B cell (primary cell): ENCODE measurements at regions not wholly inside any gene's neighbourhood (a gene's known extent, or its start where the extent isn't known, plus 50 kb on each side); places are given as distances from the start of the nearest gene placed in this dataset.

Experiments used
- ATAC-seq: fragments of 200-7000 bp; cut with Tn5 transposase; one replicate; pipeline ENCODE4 v1.10.0; 2021; ENCODE audit warnings: low read depth, mild to moderate bottlenecking, moderate number of reproducible peaks, moderate library complexity
- CTCF ChIA-PET: fragments of 350-600 bp; sonication (Branson Sonifier 250); formaldehyde crosslinking; loops from one replicate; lab custom pipeline; 2021; ENCODE audit warnings: antibody characterized with exemption, inconsistent platforms; lab: Charles Lee
- POLR2A ChIA-PET: fragments of 350-600 bp; sonication (Branson Sonifier 250); formaldehyde crosslinking; loops from one replicate; lab custom pipeline; 2021; ENCODE audit warnings: antibody characterized with exemption; lab: Charles Lee
- DNase-seq: peaks from one replicate; pipeline ENCODE4 v3.0.0; 2013
- H2AFZ ChIP-seq: 2 replicates; pipeline ENCODE4 v1.6.1; 2012; ENCODE audit warnings: mild to moderate bottlenecking, low read depth, low read length; ENCODE audit not compliant: insufficient read depth, poor library complexity, severe bottlenecking
- H3K27ac ChIP-seq, 2 donors: 1 replicate in 1 of 2; 2 replicates in 1 of 2; pipeline ENCODE4 v1.5.1; 2012 to 2013; ENCODE audit warnings: low read length in 2 of 2, mild to moderate bottlenecking in 2 of 2, moderate library complexity in 1 of 2
- H3K27me3 ChIP-seq, 4 experiments: fragments of 200-600 bp in 1 of 4; sonication (generic) in 1 of 4; replicated peaks in 1 of 4; 1 replicate in 2 of 4; 2 replicates in 2 of 4; pipeline versions ENCODE4 v1.6.1 to v1.7.0; 2013 to 2016; ENCODE audit warnings: low read length in 3 of 4, mild to moderate bottlenecking in 2 of 4, mixed read lengths in 1 of 4, moderate library complexity in 1 of 4; ENCODE audit not compliant: insufficient read depth in 4 of 4, control insufficient read depth in 3 of 4; ENCODE audit errors: control extremely low read depth in 1 of 4
- H3K36me3 ChIP-seq, 2 experiments: replicated peaks in 1 of 2; 1 replicate in 1 of 2; 2 replicates in 1 of 2; pipeline versions ENCODE4 v1.6.1 to v1.7.1; 2013; ENCODE audit warnings: low read length in 1 of 2; ENCODE audit not compliant: insufficient read depth in 2 of 2, control insufficient read depth in 1 of 2; ENCODE audit errors: control extremely low read depth in 1 of 2, extremely low read depth in 1 of 2
- H3K4me1 ChIP-seq, 2 donors: fragments of 200-600 bp in 1 of 2; sonication (generic) in 1 of 2; 1 replicate in 1 of 2; 2 replicates in 1 of 2; pipeline versions ENCODE4 v1.5.1 to v1.6.1; 2013 to 2017; ENCODE audit warnings: low read length in 2 of 2; ENCODE audit not compliant: control insufficient read depth in 2 of 2, insufficient read depth in 2 of 2
- H3K4me2 ChIP-seq: replicated peaks from 2 replicates; pipeline ENCODE3; 2012; ENCODE audit warnings: mild to moderate bottlenecking, low read depth, low read length; ENCODE audit not compliant: poor library complexity, severe bottlenecking
- H3K4me3 ChIP-seq, 5 experiments: fragments of 200-600 bp in 1 of 5; sonication (generic) in 1 of 5; 1 replicate in 3 of 5; 2 replicates in 2 of 5; pipeline versions ENCODE4 v1.5.1 to v1.7.0; 2011 to 2016; ENCODE audit warnings: low read length in 4 of 5, mild to moderate bottlenecking in 4 of 5, low read depth in 2 of 5, control low read depth in 1 of 5, moderate library complexity in 1 of 5; ENCODE audit not compliant: insufficient read depth in 1 of 5; ENCODE audit errors: control extremely low read depth in 1 of 5, extremely low read depth in 1 of 5
- H3K79me2 ChIP-seq: fragments of 200-600 bp; sonication (generic); one replicate; pipeline ENCODE4 v1.6.0; 2016; ENCODE audit warnings: low read length; ENCODE audit not compliant: control insufficient read depth, insufficient read depth
- H3K9ac ChIP-seq: fragments of 200-600 bp; sonication (generic); 2 replicates; pipeline ENCODE4 v1.6.1; 2017; ENCODE audit warnings: mild to moderate bottlenecking, low read length, moderate library complexity
- H3K9me3 ChIP-seq, 3 donors: one replicate each; pipeline versions ENCODE4 v1.6.1 to v1.7.1; 2013; ENCODE audit warnings: low read length in 2 of 3; ENCODE audit not compliant: control insufficient read depth in 2 of 3, insufficient read depth in 1 of 3; ENCODE audit errors: control extremely low read depth in 1 of 3
- H4K20me1 ChIP-seq: 2 replicates; pipeline ENCODE4 v1.6.0; 2012; ENCODE audit warnings: mild to moderate bottlenecking, low read length; ENCODE audit not compliant: insufficient read depth, control insufficient read depth, poor library complexity, severe bottlenecking
- H3K27ac Mint-ChIP-seq: one replicate; pipeline ENCODE4 v1.8.0; 2021; ENCODE audit warnings: mixed read lengths
- H3K27me3 Mint-ChIP-seq: one replicate; pipeline ENCODE4 v1.8.0; 2021; ENCODE audit warnings: mixed read lengths
- H3K4me1 Mint-ChIP-seq: one replicate; pipeline ENCODE4 v1.8.0; 2021; ENCODE audit warnings: mixed read lengths
- H3K4me3 Mint-ChIP-seq: one replicate; pipeline ENCODE4 v1.8.0; 2021; ENCODE audit warnings: mixed read lengths
- H3K9me3 Mint-ChIP-seq: one replicate; pipeline ENCODE4 v1.8.0; 2022; ENCODE audit warnings: mixed read lengths; ENCODE audit not compliant: insufficient read depth
- CTCF ChIP-seq: fragments of 200-600 bp; IDR thresholded peaks from one replicate; pipeline ENCODE4 v1.8.0; 2022; ENCODE audit warnings: antibody characterized with exemption, mild to moderate bottlenecking
- EZH2 ChIP-seq: IDR thresholded peaks from 2 replicates; pipeline ENCODE4 v1.6.1; 2012; ENCODE audit warnings: borderline replicate concordance, low read depth, mild to moderate bottlenecking, moderate library complexity, low read length; ENCODE audit not compliant: insufficient read depth, poor library complexity, severe bottlenecking
- WGBS: methylation state at CpG from one replicate; pipeline ENCODE4 v1.1.5; 2013; ENCODE audit warnings: missing lambda C conversion rate; ENCODE audit not compliant: insufficient coverage; 5-methylcytosine and 5-hydroxymethylcytosine counted together
- intact Hi-C: fragments of 100-400 bp; cut with micrococcal nuclease; formaldehyde crosslinking; loops from one replicate; pipeline ENCODE4 v1.10.0; 2022

DNA sequence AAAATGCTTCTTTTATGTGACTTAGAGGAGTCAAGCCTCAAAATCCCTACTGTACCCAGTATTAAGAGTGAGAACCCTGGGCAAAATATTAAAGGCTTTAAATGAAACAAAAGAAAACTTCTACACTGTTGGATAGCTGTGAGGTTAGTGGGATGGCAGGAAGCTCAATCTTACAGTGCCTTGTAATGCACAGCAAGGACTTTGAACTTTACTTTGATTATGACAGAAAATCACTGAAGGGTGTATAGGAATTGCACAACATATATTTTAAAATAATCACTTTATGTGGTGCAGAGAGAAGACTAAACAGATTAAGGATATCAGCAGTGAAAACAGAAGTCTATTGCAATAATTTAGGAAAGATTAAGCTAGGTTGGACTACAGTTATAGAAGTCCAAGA lies 1333.4 kb downstream of the ADGRL3 start:
- H3K27ac Mint-ChIP-seq = no peak overlapping the region
- CTCF ChIA-PET = no interaction called here
- ATAC-seq = no peak
- H3K4me3 Mint-ChIP-seq = no peak overlapping the region
- no peak for DNase-seq
- Histone ChIP-seq H4K20me1 (no peaks in the 10 kb centered on the region), H2AFZ (no peak overlapping the region), H3K9me3 (no peaks in the 10 kb centered on the region), H3K36me3 (no peaks in the 10 kb centered on the region), H3K4me2 (no peak overlapping the region), H3K27ac (no peak overlapping the region), H3K9ac (no peak overlapping the region), H3K79me2 (no peaks in the 10 kb centered on the region), H3K4me3 (no peak overlapping the region), H3K4me1 (no peaks in the 10 kb centered on the region), H3K27me3 (no peaks in the 10 kb centered on the region)
- POLR2A ChIA-PET = no interaction called here
- no peak for TF ChIP-seq EZH2
- no peak for TF ChIP-seq CTCF
- no peaks in the 10 kb centered on the region for H3K27me3 Mint-ChIP-seq
- no peaks in the 10 kb centered on the region for H3K4me1 Mint-ChIP-seq
- peaks cover 4% of the 10 kb centered on the region for H3K9me3 Mint-ChIP-seq
- intact Hi-C loops = no loop called here

- H3K27me3 Mint-ChIP-seq = no peaks in the 10 kb centered on the region
- intact Hi-C loops = no loop called here
Observed at GRCh38 chr4:62531731-62532130, 1331.6 kb downstream of the ADGRL3 start.

More at GRCh38 chr4:62531731-62532130, 1331.6 kb downstream of the ADGRL3 start:
- no peaks in the 10 kb centered on the region for H3K27me3 ChIP-seq
- no peak overlapping the region for H3K27ac ChIP-seq
- no peaks in the 10 kb centered on the region for H4K20me1 ChIP-seq
- WGBS = 100% methylated on average over 1 of the region's 1 CpG
- no peak overlapping the region for H3K27ac Mint-ChIP-seq
- no peaks in the 10 kb centered on the region for H3K79me2 ChIP-seq
- H3K36me3 ChIP-seq = no peaks in the 10 kb centered on the region
- no peak overlapping the region for H3K4me2 ChIP-seq
- no peak overlapping the region for H2AFZ ChIP-seq
- no peak overlapping the region for H3K4me3 ChIP-seq
- ChIA-PET CTCF (no interaction called here), POLR2A (no interaction called here)
- TF ChIP-seq CTCF (no peak), EZH2 (no peak)
- H3K4me1 ChIP-seq = no peaks in the 10 kb centered on the region
- no peak overlapping the region for H3K4me3 Mint-ChIP-seq
- no peaks in the 10 kb centered on the region for H3K4me1 Mint-ChIP-seq
- ATAC-seq (no peak), DNase-seq (no peak)
- no peak overlapping the region for H3K9ac ChIP-seq
- H3K9me3 ChIP-seq = peaks cover 0 to 1% (median 0%) of the 10 kb centered on the region in 3 donors
- peaks cover 4% of the 10 kb centered on the region for H3K9me3 Mint-ChIP-seq
